Gastrocnemius medialis (tissue), 4 donors: ENCODE measurements at regions not wholly inside any gene's neighbourhood (a gene's known extent, or its start where the extent isn't known, plus 50 kb on each side); places are given as distances from the start of the nearest gene placed in this dataset.

Experiments used
- ATAC-seq, 2 donors: fragments of 150-250 bp; one replicate each; pipeline ENCODE4 v1.9.1; 2016
- DNase-seq, 2 donors: peaks; one replicate each; pipeline ENCODE4 v3.0.0-alpha.2; 2019
- H3K27ac ChIP-seq, 4 donors: fragments of 200-600 bp; sonication (generic); 1 replicate in 1 of 4; 2 replicates in 3 of 4; pipeline ENCODE4 v1.5.1; 2016 to 2018; ENCODE audit warnings: mild to moderate bottlenecking in 2 of 4, moderate library complexity in 1 of 4
- H3K27me3 ChIP-seq, 3 donors: fragments of 200-600 bp; sonication (generic) in 2 of 3; 1 replicate in 1 of 3; 2 replicates in 2 of 3; pipeline versions ENCODE4 v1.5.1 to v1.6.0; 2016 to 2019; ENCODE audit warnings: mild to moderate bottlenecking in 1 of 3, moderate library complexity in 1 of 3
- H3K36me3 ChIP-seq, 2 donors: fragments of 200-600 bp; sonication (generic) in 1 of 2; one replicate each; pipeline ENCODE4 v1.5.1; 2017 to 2018
- H3K4me1 ChIP-seq, 2 donors: fragments of 200-600 bp; sonication (generic) in 1 of 2; one replicate each; pipeline ENCODE4 v1.5.1; 2016 to 2017; ENCODE audit warnings: mild to moderate bottlenecking in 2 of 2
- H3K4me3 ChIP-seq, 4 donors: fragments of 200-600 bp; sonication (generic) in 3 of 4; 1 replicate in 1 of 4; 2 replicates in 3 of 4; pipeline ENCODE4 v1.5.1; 2016 to 2019; ENCODE audit warnings: mild to moderate bottlenecking in 2 of 4
- H3K9me3 ChIP-seq, 3 donors: fragments of 200-600 bp; sonication (generic) in 2 of 3; 1 replicate in 1 of 3; 2 replicates in 2 of 3; pipeline ENCODE4 v1.5.1; 2016 to 2019
- CTCF ChIP-seq, 5 experiments: fragments of 450-650 bp in 3 of 5; fragments of 200-600 bp in 2 of 5; sonication (generic) in 2 of 5; IDR thresholded peaks in 4 of 5; conservative IDR thresholded peaks in 1 of 5; 1 replicate in 4 of 5; 2 replicates in 1 of 5; pipeline ENCODE4 v1.5.1; 2016 to 2019; ENCODE audit warnings: antibody characterized with exemption in 5 of 5, mild to moderate bottlenecking in 3 of 5, moderate library complexity in 3 of 5
- POLR2A ChIP-seq, 2 donors: fragments of 450-650 bp; IDR thresholded peaks; one replicate each; pipeline ENCODE4 v1.6.1; 2017; ENCODE audit warnings: antibody characterized with exemption in 2 of 2, mild to moderate bottlenecking in 2 of 2, moderate library complexity in 2 of 2
- in situ Hi-C, 4 donors: fragments of 200-750 bp; cut with MboI; loops; one replicate each; pipeline versions ENCODE4 v1.15.0 to v1.8.0; 2017; ENCODE audit warnings: low sequenced_read_pairs in 4 of 4
- intact Hi-C: fragments of 100-400 bp; cut with DNase I; formaldehyde crosslinking; loops from one replicate; pipeline ENCODE4 v1.15.1; 2023; ENCODE audit warnings: low total_unique reads

GRCh38 chr9:13750061-13750460 lies 470.6 kb upstream of the MPDZ start:
- DNase-seq, result no peak
- in situ Hi-C loops, result no loop called here
- Histone ChIP-seq H3K9me3 (no peaks in the 10 kb centered on the region), H3K36me3 (no peaks in the 10 kb centered on the region), H3K4me1 (no peaks in the 10 kb centered on the region), H3K27ac (no peak overlapping the region), H3K4me3 (no peak overlapping the region), H3K27me3 (no peaks in the 10 kb centered on the region)
- no peak for ATAC-seq
- intact Hi-C loops, result no loop called here
- TF ChIP-seq POLR2A (IDR thresholded peaks at IDR 0.05), result no peak

- H3K27ac ChIP-seq, result no peak overlapping the region
- H3K9me3 ChIP-seq, result no peaks in the 10 kb centered on the region
- no peaks in the 10 kb centered on the region for H3K36me3 ChIP-seq
- H3K4me1 ChIP-seq, result no peaks in the 10 kb centered on the region
- H3K4me3 ChIP-seq, result no peak overlapping the region
- no peaks in the 10 kb centered on the region for H3K27me3 ChIP-seq
- in situ Hi-C loops (no loop called here), intact Hi-C loops (no loop called here)
- no peak for DNase-seq
- no peak for ATAC-seq
- TF ChIP-seq CTCF (IDR thresholded peaks at IDR 0.05 in 4 of 5, conservative IDR thresholded peaks at IDR 0.05 in 1 of 5) (no peak), POLR2A (IDR thresholded peaks at IDR 0.05) (no peak)
These were observed 467.4 kb upstream of the MPDZ start for GRCh38 chr9:13746876-13747275.

- Histone ChIP-seq H3K9me3 (no peaks in the 10 kb centered on the region), H3K4me1 (no peaks in the 10 kb centered on the region), H3K27me3 (no peaks in the 10 kb centered on the region), H3K4me3 (no peak overlapping the region), H3K36me3 (no peaks in the 10 kb centered on the region), H3K27ac (no peak overlapping the region)
- intact Hi-C loops (no loop called here), in situ Hi-C loops (no loop called here)
- ATAC-seq (no peak), DNase-seq (no peak)
- no peak for TF ChIP-seq POLR2A (IDR thresholded peaks at IDR 0.05)
- TF ChIP-seq CTCF (IDR thresholded peaks at IDR 0.05 in 4 of 5, conservative IDR thresholded peaks at IDR 0.05 in 1 of 5), result no peak
These were observed 464.9 kb upstream of the MPDZ start for GRCh38 chr9:13744261-13744901.

GRCh38 chr9:13737885-13738284 lies 458.4 kb upstream of the MPDZ start:
- no peak overlapping the region for H3K27ac ChIP-seq
- no peaks in the 10 kb centered on the region for H3K27me3 ChIP-seq
- H3K4me3 ChIP-seq, result no peak overlapping the region
- in situ Hi-C loops (no loop called here), intact Hi-C loops (no loop called here)
- H3K36me3 ChIP-seq, result no peaks in the 10 kb centered on the region
- DNase-seq (no peak), ATAC-seq (no peak)
- no peaks in the 10 kb centered on the region for H3K9me3 ChIP-seq
- TF ChIP-seq POLR2A (IDR thresholded peaks at IDR 0.05) (no peak), CTCF (IDR thresholded peaks at IDR 0.05 in 4 of 5, conservative IDR thresholded peaks at IDR 0.05 in 1 of 5) (no peak)
- H3K4me1 ChIP-seq, result no peaks in the 10 kb centered on the region

- no peak overlapping the region for H3K27ac ChIP-seq
- DNase-seq (no peak), ATAC-seq (no peak)
- H3K4me3 ChIP-seq, result no peak overlapping the region
- no peaks in the 10 kb centered on the region for H3K4me1 ChIP-seq
- H3K27me3 ChIP-seq, result no peaks in the 10 kb centered on the region
- intact Hi-C loops, result no loop called here
- H3K9me3 ChIP-seq, result no peaks in the 10 kb centered on the region
- in situ Hi-C loops, result no loop called here
- no peak for TF ChIP-seq CTCF (IDR thresholded peaks at IDR 0.05 in 4 of 5, conservative IDR thresholded peaks at IDR 0.05 in 1 of 5)
- TF ChIP-seq POLR2A (IDR thresholded peaks at IDR 0.05), result no peak
- no peaks in the 10 kb centered on the region for H3K36me3 ChIP-seq
These were observed 455.7 kb upstream of the MPDZ start for GRCh38 chr9:13735181-13735580.
